K562 (cell line): ENCODE measurements at regions not wholly inside any gene's neighbourhood (a gene's known extent, or its start where the extent isn't known, plus 50 kb on each side); places are given as distances from the start of the nearest gene placed in this dataset.

ENCODE experiments used
- ATAC-seq: fragments of 200-7000 bp; cut with Tn5 transposase; 3 replicates; pipeline ENCODE4 v1.9.1; 2020; ENCODE audit warnings: moderate library complexity
- BruUV-seq: library from RNA; stranded (reverse); fragments of 400-500 nt; replicated peaks from 2 replicates; lab custom pipeline; 2021; lab: Mats Ljungman, UMichigan
- CTCF ChIA-PET: fragments of 300-600 bp; formaldehyde crosslinking; extraction: SDS; loops from one replicate; lab custom pipeline; 2021; ENCODE audit warnings: low intra/inter-chr PET ratio; lab: Yijun Ruan, JAX
- POLR2A ChIA-PET: fragments of 300-600, 350-650 bp; sonication (Branson Sonifier 250); formaldehyde crosslinking; extraction: SDS; loops from one replicate; lab custom pipeline; 2021; ENCODE audit warnings: antibody characterized with exemption, inconsistent platforms; lab: Yijun Ruan, JAX
- DNase-seq, 4 experiments: peaks; one replicate each; pipeline versions ENCODE4 v3.0.0 to v3.0.0-alpha.2; 2011 to 2018; ENCODE audit warnings: low spot score in 3 of 4, mixed read lengths in 3 of 4; ENCODE audit errors: extremely low read depth in 1 of 4
- FAIRE-seq: peaks from 2 replicates; lab custom pipeline; 2011; peaks lifted over from hg19 to GRCh38; lab: Jason Lieb, UNC
- H2AFZ ChIP-seq: 2 replicates; pipeline ENCODE4 v1.6.0; 2011; ENCODE audit warnings: low read depth, low read length, control low read depth, inconsistent platforms
- H3K27ac ChIP-seq: fragments of 200-600 bp; 3 replicates; pipeline ENCODE4 v1.8.0; 2011; ENCODE audit warnings: low read depth, mild to moderate bottlenecking, control low read depth, inconsistent platforms, low read length, moderate library complexity, mixed read lengths; ENCODE audit errors: extremely low read depth
- H3K27me3 ChIP-seq, 2 experiments: fragments of 300-600 bp in 1 of 2; 2 replicates in 1 of 2; 3 replicates in 1 of 2; pipeline versions ENCODE4 v1.6.0 to v1.8.0; 2011; ENCODE audit warnings: inconsistent platforms in 2 of 2, low read length in 2 of 2, mild to moderate bottlenecking in 1 of 2, mixed read lengths in 1 of 2, moderate library complexity in 1 of 2; ENCODE audit not compliant: control insufficient read depth in 2 of 2, insufficient read depth in 2 of 2
- H3K36me3 ChIP-seq: fragments of 300-600 bp; 3 replicates; pipeline ENCODE4 v1.8.0; 2011; ENCODE audit warnings: mild to moderate bottlenecking, low read length, inconsistent platforms; ENCODE audit not compliant: control insufficient read depth, insufficient read depth
- H3K4me1 ChIP-seq, 2 experiments: fragments of 200-600 bp in 1 of 2; replicated peaks in 1 of 2; 2 replicates in 1 of 2; 3 replicates in 1 of 2; pipeline versions ENCODE4 v1.5.1 to v1.8.0; 2011; ENCODE audit warnings: inconsistent platforms in 2 of 2, low read length in 2 of 2, mild to moderate bottlenecking in 1 of 2, mixed read lengths in 1 of 2, moderate library complexity in 1 of 2; ENCODE audit not compliant: control insufficient read depth in 2 of 2, insufficient read depth in 2 of 2
- H3K4me2 ChIP-seq: 2 replicates; pipeline ENCODE4 v1.6.1; 2011; ENCODE audit warnings: low read length, control low read depth, inconsistent platforms, mixed read lengths; ENCODE audit not compliant: insufficient read depth
- H3K4me3 ChIP-seq: fragments of 200-600 bp; sonication (generic), shearing (Covaris generic); 2 replicates; pipeline ENCODE4 v1.5.1; 2016; ENCODE audit warnings: control low read depth, inconsistent platforms
- H3K79me2 ChIP-seq: fragments of 200-600 bp; 3 replicates; pipeline ENCODE4 v1.8.0; 2011; ENCODE audit warnings: low read length, inconsistent platforms; ENCODE audit not compliant: control insufficient read depth, insufficient read depth
- H3K9ac ChIP-seq, 2 experiments: 2 replicates each; pipeline versions ENCODE4 v1.6.0 to v1.6.1; 2011; ENCODE audit warnings: low read depth in 2 of 2, low read length in 2 of 2, control low read depth in 1 of 2, inconsistent platforms in 1 of 2, mild to moderate bottlenecking in 1 of 2, mixed read lengths in 1 of 2; ENCODE audit not compliant: insufficient read depth in 1 of 2
- H3K9me1 ChIP-seq: one replicate; pipeline ENCODE4 v1.6.0; 2011; ENCODE audit warnings: inconsistent platforms, mild to moderate bottlenecking, low read length, moderate library complexity; ENCODE audit not compliant: control insufficient read depth, insufficient read depth
- H3K9me3 ChIP-seq: replicated peaks from 2 replicates; pipeline ENCODE4 v1.5.1; 2011; ENCODE audit warnings: low read depth, low read length, inconsistent platforms; ENCODE audit not compliant: control insufficient read depth, insufficient read depth
- H4K20me1 ChIP-seq: replicated peaks from 2 replicates; pipeline ENCODE4 v1.6.1; 2011; ENCODE audit warnings: low read length, inconsistent platforms, mixed read lengths; ENCODE audit not compliant: control insufficient read depth, insufficient read depth
- E2F5 ChIP-seq: sonication (generic); formaldehyde crosslinking; IDR thresholded peaks from 2 replicates; pipeline ENCODE4 v1.8.0; 2022; ENCODE audit warnings: mild to moderate bottlenecking, missing genetic modification reagents
- EP400 ChIP-seq: fragments of 450-650 bp; IDR thresholded peaks from 2 replicates; pipeline ENCODE4 v1.6.1; 2017; ENCODE audit warnings: antibody characterized with exemption, mild to moderate bottlenecking, moderate library complexity
- FOXO4 ChIP-seq: fragments of 450-650 bp; formaldehyde crosslinking; IDR thresholded peaks from 2 replicates; pipeline ENCODE4 v1.4.0; 2020; ENCODE audit warnings: mild to moderate bottlenecking, moderate library complexity
- HMG20A ChIP-seq: fragments of 450-650 bp; formaldehyde crosslinking; conservative IDR thresholded peaks from 2 replicates; pipeline ENCODE4 v1.4.0; 2020; ENCODE audit warnings: mild to moderate bottlenecking, mixed read lengths
- JUN ChIP-seq, 2 experiments: sonication (generic) in 1 of 2; formaldehyde crosslinking in 1 of 2; IDR thresholded peaks; 2 replicates each; pipeline versions ENCODE4 v1.6.1 to v1.8.0; 2012 to 2022; ENCODE audit warnings: borderline replicate concordance in 2 of 2, mild to moderate bottlenecking in 2 of 2, improper control_type of control experiment in 1 of 2, low read depth in 1 of 2, low read length in 1 of 2, missing genetic modification reagents in 1 of 2
- KLF1 ChIP-seq: fragments of 450-650 bp; IDR thresholded peaks from 2 replicates; pipeline ENCODE4 v1.6.1; 2016; ENCODE audit warnings: missing genetic modification characterization, missing compliant biosample characterization
- NEUROD1 ChIP-seq: fragments of 150-350 bp; IDR thresholded peaks from 2 replicates; pipeline ENCODE4 v1.6.1; 2014; ENCODE audit warnings: borderline replicate concordance, low read length, low read depth; ENCODE audit not compliant: partially characterized antibody
- RFX5 ChIP-seq: IDR thresholded peaks from 2 replicates; pipeline ENCODE4 v1.6.1; 2011; ENCODE audit warnings: low read depth, mild to moderate bottlenecking, improper control_type of control experiment, low read length
- STAT5B ChIP-seq: fragments of 250-450 bp; sonication (Bioruptor Pico); IDR thresholded peaks from 2 replicates; pipeline ENCODE4 v1.8.0; 2021; ENCODE audit warnings: mild to moderate bottlenecking, inconsistent platforms
- TAF1 ChIP-seq: IDR thresholded peaks from 2 replicates; pipeline ENCODE4 v1.6.1; 2011; ENCODE audit warnings: mild to moderate bottlenecking, low read length, moderate library complexity; ENCODE audit not compliant: insufficient read depth, control insufficient read depth, severe bottlenecking; ENCODE audit errors: extremely low read depth
- ZNF583 ChIP-seq: fragments of 250-450 bp; sonication (Bioruptor Pico); IDR thresholded peaks from 2 replicates; pipeline ENCODE4 v1.4.0; 2020
- in situ Hi-C: fragments of 300-500 bp; cut with MboI; formaldehyde crosslinking; loops from 4 replicates; pipeline ENCODE4 v1.15.0; 2018; ENCODE audit warnings: inconsistent platforms, mixed read lengths
- intact Hi-C: fragments of 100-400 bp; cut with micrococcal nuclease; formaldehyde crosslinking; loops from 2 replicates; pipeline ENCODE4 v1.14.2; 2022
- TF ChIP-seq, protein P1 (sequence below): fragments of 450-650 bp; IDR thresholded peaks from 2 replicates; pipeline ENCODE4 v1.6.1; 2018; ENCODE audit warnings: mild to moderate bottlenecking, low read depth; ENCODE audit not compliant: partially characterized antibody

- Histone ChIP-seq H3K27me3 (no peaks in the 10 kb centered on the region), H3K4me1 (no peaks in the 10 kb centered on the region), H3K27ac (no peak overlapping the region), H3K9ac (no peak overlapping the region), H3K4me2 (no peak overlapping the region), H2AFZ (no peak overlapping the region), H4K20me1 (no peaks in the 10 kb centered on the region), H3K36me3 (no peaks in the 10 kb centered on the region), H3K9me1 (no peaks in the 10 kb centered on the region), H3K9me3 (no peaks in the 10 kb centered on the region), H3K79me2 (no peaks in the 10 kb centered on the region), H3K4me3 (no peak overlapping the region)
- no peak for ATAC-seq
- FAIRE-seq, result no peak
- DNase-seq, result no peak
- intact Hi-C loops (no loop called here), in situ Hi-C loops (no loop called here)
- ChIA-PET CTCF (no interaction called here), POLR2A (no interaction called here)
- no TSS peak for BruUV-seq
- TF ChIP-seq STAT5B (CRISPR knock-in tag), result no peak
- TF ChIP-seq RFX5, result no peak
- TF ChIP-seq HMG20A (CRISPR knock-in tag), result no peak
- TF ChIP-seq FOXO4 (CRISPR knock-in tag), result no peak
- TF ChIP-seq TAF1, result no peak
- TF ChIP-seq KLF1 (tag), result no peak
- no peak for TF ChIP-seq E2F5 (CRISPR knock-in tag)
- TF ChIP-seq, protein P1, sequence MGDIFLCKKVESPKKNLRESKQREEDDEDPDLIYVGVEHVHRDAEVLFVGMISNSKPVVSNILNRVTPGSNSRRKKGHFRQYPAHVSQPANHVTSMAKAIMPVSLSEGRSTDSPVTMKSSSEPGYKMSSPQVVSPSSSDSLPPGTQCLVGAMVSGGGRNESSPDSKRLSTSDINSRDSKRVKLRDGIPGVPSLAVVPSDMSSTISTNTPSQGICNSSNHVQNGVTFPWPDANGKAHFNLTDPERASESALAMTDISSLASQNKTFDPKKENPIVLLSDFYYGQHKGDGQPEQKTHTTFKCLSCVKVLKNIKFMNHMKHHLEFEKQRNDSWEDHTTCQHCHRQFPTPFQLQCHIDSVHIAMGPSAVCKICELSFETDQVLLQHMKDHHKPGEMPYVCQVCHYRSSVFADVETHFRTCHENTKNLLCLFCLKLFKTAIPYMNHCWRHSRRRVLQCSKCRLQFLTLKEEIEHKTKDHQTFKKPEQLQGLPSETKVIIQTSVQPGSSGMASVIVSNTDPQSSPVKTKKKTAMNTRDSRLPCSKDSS, result no peak
- TF ChIP-seq ZNF583, result no peak
- TF ChIP-seq JUN (IDR thresholded peaks at IDR 0.05; ENCODE audit: borderline replicate concordance, low read depth, low read length), result no peak
- no peak for TF ChIP-seq JUN (CRISPR knock-in tag; IDR thresholded peaks at IDR 0.05; ENCODE audit: borderline replicate concordance)
- TF ChIP-seq NEUROD1, result no peak
- no peak for TF ChIP-seq EP400
Measured at GRCh38 chr9:108709126-108709525, 146.7 kb downstream of the ACTL7B start.
